ENCODE measurements at regions not wholly inside any gene's neighbourhood (a gene's known extent, or its start where the extent isn't known, plus 50 kb on each side); places are given as distances from the start of the nearest gene placed in this dataset.

GRCh38 chr4:176404621-176405020 is 84.9 kb downstream of the SPCS3 start:
- H3K4me2 ChIP-seq (ENCODE audit: low read depth, low read length) = no peak overlapping the region
- TF ChIP-seq, protein P1, sequence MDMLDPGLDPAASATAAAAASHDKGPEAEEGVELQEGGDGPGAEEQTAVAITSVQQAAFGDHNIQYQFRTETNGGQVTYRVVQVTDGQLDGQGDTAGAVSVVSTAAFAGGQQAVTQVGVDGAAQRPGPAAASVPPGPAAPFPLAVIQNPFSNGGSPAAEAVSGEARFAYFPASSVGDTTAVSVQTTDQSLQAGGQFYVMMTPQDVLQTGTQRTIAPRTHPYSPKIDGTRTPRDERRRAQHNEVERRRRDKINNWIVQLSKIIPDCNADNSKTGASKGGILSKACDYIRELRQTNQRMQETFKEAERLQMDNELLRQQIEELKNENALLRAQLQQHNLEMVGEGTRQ (IDR thresholded peaks at IDR 0.05; ENCODE audit: low read depth, low read length) = no peak
- TF ChIP-seq, protein P1 (CRISPR knock-in tag; IDR thresholded peaks at IDR 0.05; ENCODE audit: borderline replicate concordance) = no peak
- TF ChIP-seq BRCA1 (CRISPR knock-in tag; IDR thresholded peaks at IDR 0.05) (no peak), ZNF101 (CRISPR knock-in tag; IDR thresholded peaks at IDR 0.05; ENCODE audit: borderline replicate concordance, low read depth) (no peak), HINFP (CRISPR knock-in tag; IDR thresholded peaks at IDR 0.05; ENCODE audit: low read depth) (no peak), NFATC3 (CRISPR knock-in tag; IDR thresholded peaks at IDR 0.05) (no peak), PRMT3 (CRISPR knock-in tag; IDR thresholded peaks at IDR 0.05; ENCODE audit: borderline replicate concordance, low read depth) (no peak), ZNF510 (CRISPR knock-in tag; IDR thresholded peaks at IDR 0.05; ENCODE audit: low read depth) (no peak), PBX2 (CRISPR knock-in tag; IDR thresholded peaks at IDR 0.05) (no peak), ZFP41 (CRISPR knock-in tag; IDR thresholded peaks at IDR 0.05; ENCODE audit: borderline replicate concordance) (no peak)
- TF ChIP-seq, protein P2, sequence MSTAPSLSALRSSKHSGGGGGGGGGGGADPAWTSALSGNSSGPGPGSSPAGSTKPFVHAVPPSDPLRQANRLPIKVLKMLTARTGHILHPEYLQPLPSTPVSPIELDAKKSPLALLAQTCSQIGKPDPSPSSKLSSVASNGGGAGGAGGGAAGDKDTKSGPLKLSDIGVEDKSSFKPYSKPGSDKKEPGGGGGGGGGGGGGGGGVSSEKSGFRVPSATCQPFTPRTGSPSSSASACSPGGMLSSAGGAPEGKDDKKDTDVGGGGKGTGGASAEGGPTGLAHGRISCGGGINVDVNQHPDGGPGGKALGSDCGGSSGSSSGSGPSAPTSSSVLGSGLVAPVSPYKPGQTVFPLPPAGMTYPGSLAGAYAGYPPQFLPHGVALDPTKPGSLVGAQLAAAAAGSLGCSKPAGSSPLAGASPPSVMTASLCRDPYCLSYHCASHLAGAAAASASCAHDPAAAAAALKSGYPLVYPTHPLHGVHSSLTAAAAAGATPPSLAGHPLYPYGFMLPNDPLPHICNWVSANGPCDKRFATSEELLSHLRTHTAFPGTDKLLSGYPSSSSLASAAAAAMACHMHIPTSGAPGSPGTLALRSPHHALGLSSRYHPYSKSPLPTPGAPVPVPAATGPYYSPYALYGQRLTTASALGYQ (CRISPR knock-in tag; IDR thresholded peaks at IDR 0.05) = no peak
- H3K9me3 ChIP-seq (ENCODE audit: low read length) = no peaks in the 10 kb centered on the region
- POLR2A ChIA-PET = no interaction called here
- no peak overlapping the region for H2AFZ ChIP-seq (ENCODE audit: low read length)
- no peaks in the 10 kb centered on the region for H3K79me2 ChIP-seq (ENCODE audit: insufficient read depth, low read length)
- H3K4me1 ChIP-seq (ENCODE audit: insufficient read depth, low read length) = no peaks in the 10 kb centered on the region
- no peak overlapping the region for H3K4me3 ChIP-seq (replicated peaks in 1 of 3; ENCODE audit: insufficient read depth in 1 of 3, low read depth in 2 of 3, low read length in 3 of 3)
- in situ Hi-C loops (cut with HindIII; ENCODE audit: extremely low pct_ligation_motif_present, low pct_unique_long_range_greater_than_20kb) = no loop called here
- ATAC-seq (no peak), FAIRE-seq (no peak), DNase-seq (ENCODE audit: low spot score) (no peak)
- H4K20me1 ChIP-seq (ENCODE audit: insufficient read depth, low read length) = no peaks in the 10 kb centered on the region
- intact Hi-C loops (cut with micrococcal nuclease; ENCODE audit: unreplicated experiment) = no loop called here
- no peak overlapping the region for H3K27ac ChIP-seq (ENCODE audit: extremely low read length, insufficient read depth, low read length)
- no TSS peak for BruUV-seq (replicated peaks)
- CTCF ChIA-PET (ENCODE audit: low intra/inter-chr PET ratio, low total read pairs) = no interaction called here
- WGBS (ENCODE audit: low lambda C conversion rate) = under 1% methylated on average over 4 of the region's 4 CpGs
- no peak overlapping the region for H3K9ac ChIP-seq (ENCODE audit: insufficient read depth, low read depth, low read length)
- no peaks in the 10 kb centered on the region for H3K27me3 ChIP-seq (ENCODE audit: control insufficient read depth in 1 of 2, insufficient read depth in 2 of 2, low read length in 2 of 2)
- H3K36me3 ChIP-seq (replicated peaks in 1 of 2; ENCODE audit: control insufficient read depth in 1 of 2, insufficient read depth in 2 of 2, low read length in 2 of 2) = no peaks in the 10 kb centered on the region
